SH-SY5Y (cell line): ENCODE measurements at regions not wholly inside any gene's neighbourhood (a gene's known extent, or its start where the extent isn't known, plus 50 kb on each side); places are given as distances from the start of the nearest gene placed in this dataset.

Experiments
- GATA2 ChIP-seq: IDR thresholded peaks from 2 replicates; pipeline ENCODE4 v1.6.1; 2011; ENCODE audit warnings: mild to moderate bottlenecking, low read depth, low read length
- GATA3 ChIP-seq: IDR thresholded peaks from 2 replicates; pipeline ENCODE4 v1.6.1; 2011; ENCODE audit warnings: low read depth, mild to moderate bottlenecking, low read length, moderate library complexity

DNA sequence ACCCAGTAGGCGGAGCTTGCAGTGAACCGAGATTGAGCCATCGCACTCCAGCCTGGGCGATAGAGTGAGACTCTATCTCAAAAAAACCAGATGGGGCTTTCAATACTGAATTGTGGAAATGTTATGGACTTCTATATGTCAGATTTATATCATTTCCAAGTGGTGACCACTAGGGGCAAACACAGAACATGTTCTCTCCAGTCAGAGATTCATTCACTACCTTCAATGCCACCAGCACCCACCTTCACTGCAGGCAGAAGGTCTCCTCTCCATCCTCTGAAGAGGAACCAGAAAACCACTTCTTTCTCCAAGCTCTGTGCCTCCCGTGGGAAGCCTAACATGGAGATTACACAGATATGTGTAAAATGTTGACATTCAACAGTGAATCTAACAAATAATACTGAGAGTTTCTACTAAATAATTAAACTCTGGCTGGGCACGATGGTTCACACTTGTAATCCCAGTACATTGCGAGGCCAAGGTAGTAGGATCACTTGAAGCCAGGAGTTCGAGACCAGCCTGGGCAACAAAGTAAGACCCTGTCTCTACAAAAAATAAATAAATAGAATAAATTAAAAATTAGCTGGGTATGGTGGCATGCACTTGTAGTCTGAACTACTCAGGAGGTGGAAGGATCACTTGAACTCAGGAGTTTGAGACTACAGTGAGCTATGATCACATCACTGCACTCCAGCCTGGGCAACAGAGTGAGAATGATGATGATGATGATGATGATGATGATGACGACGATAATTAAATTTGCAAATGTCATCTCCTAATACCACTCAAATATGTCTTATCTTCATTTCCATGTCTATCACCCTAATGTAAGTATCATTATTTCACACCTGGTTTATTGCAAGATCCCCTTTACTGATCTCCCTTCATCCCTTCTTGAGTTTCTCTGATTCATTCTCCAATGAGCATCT lies 151.1 kb downstream of the ZNF281 start:
- TF ChIP-seq GATA2 (no peak), GATA3 (no peak)
